MM.1S (cell line): ENCODE measurements at regions not wholly inside any gene's neighbourhood (a gene's known extent, or its start where the extent isn't known, plus 50 kb on each side); places are given as distances from the start of the nearest gene placed in this dataset.

ENCODE experiments used
- DNase-seq: peaks from one replicate; pipeline ENCODE4 v3.0.0-alpha.2; 2015
- H2AFZ ChIP-seq: fragments of 300-600 bp; sonication (generic); 2 replicates; pipeline ENCODE4 v1.6.0; 2016; ENCODE audit warnings: antibody characterized with exemption, low read length
- H3F3A ChIP-seq: fragments of 300-600 bp; sonication (generic); 2 replicates; pipeline ENCODE4 v1.6.1; 2016; ENCODE audit warnings: mild to moderate bottlenecking, antibody characterized with exemption, low read length, moderate library complexity, mixed read lengths; ENCODE audit not compliant: insufficient read depth
- H3K27ac ChIP-seq: fragments of 300-600 bp; sonication (generic); 2 replicates; pipeline ENCODE4 v1.5.1; 2016; ENCODE audit warnings: mild to moderate bottlenecking, low read length
- H3K27me3 ChIP-seq: fragments of 300-600 bp; sonication (generic); replicated peaks from 2 replicates; pipeline ENCODE4 v1.6.0; 2016; ENCODE audit warnings: low read length; ENCODE audit not compliant: insufficient read depth
- H3K36me3 ChIP-seq: fragments of 300-600 bp; sonication (generic); replicated peaks from 2 replicates; pipeline ENCODE4 v1.6.1; 2016; ENCODE audit warnings: mild to moderate bottlenecking, low read length, mixed read lengths; ENCODE audit not compliant: insufficient read depth
- H3K4me1 ChIP-seq: fragments of 300-600 bp; sonication (generic); 2 replicates; pipeline ENCODE4 v1.6.1; 2016; ENCODE audit warnings: low read length, mixed read lengths
- H3K4me2 ChIP-seq: fragments of 300-600 bp; sonication (generic); 2 replicates; pipeline ENCODE4 v1.6.0; 2016; ENCODE audit warnings: low read depth, low read length
- H3K4me3 ChIP-seq: fragments of 300-600 bp; sonication (generic); 2 replicates; pipeline ENCODE4 v1.5.1; 2016; ENCODE audit warnings: low read length, mixed read lengths
- H3K79me2 ChIP-seq: fragments of 300-600 bp; sonication (generic); 2 replicates; pipeline ENCODE4 v1.6.1; 2016; ENCODE audit warnings: mixed run types, low read length, mixed read lengths
- H3K9ac ChIP-seq: fragments of 300-600 bp; sonication (generic); 2 replicates; pipeline ENCODE4 v1.6.1; 2016; ENCODE audit warnings: low read length, mixed read lengths
- H3K9me2 ChIP-seq: fragments of 300-600 bp; sonication (generic); replicated peaks from 2 replicates; pipeline ENCODE4 v1.6.1; 2016; ENCODE audit warnings: mild to moderate bottlenecking, low read length, mixed read lengths; ENCODE audit not compliant: insufficient read depth
- H3K9me3 ChIP-seq: fragments of 300-600 bp; sonication (generic); replicated peaks from 2 replicates; pipeline ENCODE4 v1.6.1; 2016; ENCODE audit warnings: mild to moderate bottlenecking, low read length, mixed read lengths; ENCODE audit not compliant: insufficient read depth
- H4K20me1 ChIP-seq: fragments of 300-600 bp; sonication (generic); 2 replicates; pipeline ENCODE4 v1.6.1; 2016; ENCODE audit warnings: mild to moderate bottlenecking, low read length, moderate library complexity, mixed read lengths; ENCODE audit not compliant: insufficient read depth
- EZH2 ChIP-seq: fragments of 300-600 bp; sonication (generic); optimal IDR thresholded peaks from 2 replicates; pipeline ENCODE3; 2017; ENCODE audit warnings: low read depth, mild to moderate bottlenecking, antibody characterized with exemption, low read length, mixed read lengths
- EZH2phosphoT487 ChIP-seq: fragments of 300-600 bp; sonication (generic); IDR thresholded peaks from 2 replicates; pipeline ENCODE4 v1.6.1; 2018; ENCODE audit warnings: antibody characterized with exemption, low read length
- TF ChIP-seq, protein P1 (sequence below): fragments of 300-600 bp; sonication (generic); IDR thresholded peaks from 2 replicates; pipeline ENCODE4 v1.5.1; 2016; ENCODE audit warnings: antibody characterized with exemption, low read length, mixed read lengths

DNA sequence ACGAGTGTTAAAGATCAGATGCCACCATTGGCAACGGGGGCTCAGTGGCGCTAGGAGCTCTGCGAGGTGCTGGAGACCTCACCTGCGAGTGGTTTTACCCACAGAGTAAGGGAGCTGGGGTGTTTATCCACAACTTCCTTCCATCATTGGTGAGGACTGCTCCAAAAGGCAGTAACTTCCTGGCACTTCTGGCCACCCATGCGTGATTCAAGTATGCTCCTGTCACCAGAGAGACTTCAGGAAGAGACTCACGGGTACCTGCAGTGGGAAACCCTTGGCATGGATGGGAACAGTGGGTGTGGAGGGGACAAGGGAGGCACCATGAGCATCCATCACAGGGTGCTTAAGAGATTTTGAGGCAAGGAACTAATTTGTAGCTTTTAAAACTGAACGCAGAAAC, 53.2 kb downstream of the RIN2 start:
- peaks cover 40% of the 10 kb centered on the region for H3K4me1 ChIP-seq
- peaks cover 24% of the 10 kb centered on the region for H3F3A ChIP-seq
- no peaks in the 10 kb centered on the region for H3K9me3 ChIP-seq
- no peaks in the 10 kb centered on the region for H3K27me3 ChIP-seq
- no peak overlapping the region for H2AFZ ChIP-seq
- TF ChIP-seq EZH2: no peak
- no peak for TF ChIP-seq EZH2phosphoT487
- TF ChIP-seq, protein P1, sequence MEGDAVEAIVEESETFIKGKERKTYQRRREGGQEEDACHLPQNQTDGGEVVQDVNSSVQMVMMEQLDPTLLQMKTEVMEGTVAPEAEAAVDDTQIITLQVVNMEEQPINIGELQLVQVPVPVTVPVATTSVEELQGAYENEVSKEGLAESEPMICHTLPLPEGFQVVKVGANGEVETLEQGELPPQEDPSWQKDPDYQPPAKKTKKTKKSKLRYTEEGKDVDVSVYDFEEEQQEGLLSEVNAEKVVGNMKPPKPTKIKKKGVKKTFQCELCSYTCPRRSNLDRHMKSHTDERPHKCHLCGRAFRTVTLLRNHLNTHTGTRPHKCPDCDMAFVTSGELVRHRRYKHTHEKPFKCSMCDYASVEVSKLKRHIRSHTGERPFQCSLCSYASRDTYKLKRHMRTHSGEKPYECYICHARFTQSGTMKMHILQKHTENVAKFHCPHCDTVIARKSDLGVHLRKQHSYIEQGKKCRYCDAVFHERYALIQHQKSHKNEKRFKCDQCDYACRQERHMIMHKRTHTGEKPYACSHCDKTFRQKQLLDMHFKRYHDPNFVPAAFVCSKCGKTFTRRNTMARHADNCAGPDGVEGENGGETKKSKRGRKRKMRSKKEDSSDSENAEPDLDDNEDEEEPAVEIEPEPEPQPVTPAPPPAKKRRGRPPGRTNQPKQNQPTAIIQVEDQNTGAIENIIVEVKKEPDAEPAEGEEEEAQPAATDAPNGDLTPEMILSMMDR: no peak
- no peak overlapping the region for H3K9ac ChIP-seq
- no peaks in the 10 kb centered on the region for H3K36me3 ChIP-seq
- no peak for DNase-seq
- no peaks in the 10 kb centered on the region for H3K79me2 ChIP-seq
- no peak overlapping the region for H3K4me3 ChIP-seq
- H3K27ac ChIP-seq: no peak overlapping the region
- H3K4me2 ChIP-seq: no peak overlapping the region
- no peaks in the 10 kb centered on the region for H4K20me1 ChIP-seq
- H3K9me2 ChIP-seq: no peaks in the 10 kb centered on the region

DNA sequence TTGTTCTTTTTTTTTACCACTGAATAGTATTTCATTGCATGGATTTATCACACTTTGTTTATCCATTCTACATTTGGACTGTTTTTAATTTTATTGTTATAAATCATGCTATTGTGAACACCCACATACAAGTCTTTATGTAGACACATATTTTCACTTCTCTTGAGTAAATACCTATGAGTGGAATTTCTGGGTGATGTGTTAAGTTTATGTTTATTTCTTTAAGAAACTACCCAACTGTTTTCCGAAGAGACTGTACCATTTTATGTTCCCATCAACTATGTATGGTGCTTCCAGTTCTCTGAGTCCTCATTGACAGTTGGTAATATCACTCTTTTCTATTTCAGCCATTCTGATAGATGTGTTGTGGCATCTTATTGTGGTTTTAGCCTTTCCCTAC, 54.0 kb downstream of the RIN2 start:
- TF ChIP-seq EZH2: no peak
- TF ChIP-seq, protein P1: no peak
- no peak for TF ChIP-seq EZH2phosphoT487
- H4K20me1 ChIP-seq: no peaks in the 10 kb centered on the region
- no peaks in the 10 kb centered on the region for H3K27me3 ChIP-seq
- no peak overlapping the region for H3K9ac ChIP-seq
- peaks cover 24% of the 10 kb centered on the region for H3F3A ChIP-seq
- no peaks in the 10 kb centered on the region for H3K9me3 ChIP-seq
- H3K4me3 ChIP-seq: no peak overlapping the region
- no peaks in the 10 kb centered on the region for H3K9me2 ChIP-seq
- peaks cover 48% of the 10 kb centered on the region for H3K4me1 ChIP-seq
- H2AFZ ChIP-seq: no peak overlapping the region
- H3K4me2 ChIP-seq: peak overlapping the region; percentile 35; the same call in 1 of the 2 replicates
- H3K36me3 ChIP-seq: no peaks in the 10 kb centered on the region
- H3K79me2 ChIP-seq: no peaks in the 10 kb centered on the region
- no peak overlapping the region for H3K27ac ChIP-seq
- DNase-seq: no peak

DNA sequence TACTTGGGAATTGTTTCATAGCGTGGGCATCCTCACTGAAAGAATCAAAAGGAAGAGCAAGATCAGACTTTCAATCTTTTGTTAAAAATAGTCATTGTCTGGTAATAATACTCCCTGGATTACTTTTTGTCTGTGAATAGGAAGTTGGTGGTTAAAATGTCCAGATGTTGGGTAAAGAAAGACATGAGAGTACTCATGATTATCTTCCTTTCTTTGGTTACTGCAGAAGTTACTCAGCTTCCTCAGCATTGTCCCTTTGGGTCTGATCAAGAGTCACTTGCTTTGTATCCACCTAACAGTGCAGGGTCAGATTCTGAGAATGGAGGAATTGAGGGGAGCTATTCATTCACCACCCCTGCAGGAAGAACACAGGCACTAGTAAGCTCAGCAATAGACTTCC, 54.6 kb downstream of the RIN2 start:
- no peak overlapping the region for H2AFZ ChIP-seq
- H3K27ac ChIP-seq: no peak overlapping the region
- TF ChIP-seq EZH2 (no peak), EZH2phosphoT487 (no peak)
- TF ChIP-seq, protein P1: no peak
- peaks cover 24% of the 10 kb centered on the region for H3F3A ChIP-seq
- peaks cover 49% of the 10 kb centered on the region for H3K4me1 ChIP-seq
- H3K79me2 ChIP-seq: no peaks in the 10 kb centered on the region
- no peaks in the 10 kb centered on the region for H4K20me1 ChIP-seq
- H3K9ac ChIP-seq: no peak overlapping the region
- H3K9me3 ChIP-seq: no peaks in the 10 kb centered on the region
- no peaks in the 10 kb centered on the region for H3K9me2 ChIP-seq
- no peaks in the 10 kb centered on the region for H3K36me3 ChIP-seq
- peak; percentile 16 for DNase-seq
- H3K27me3 ChIP-seq: no peaks in the 10 kb centered on the region
- H3K4me2 ChIP-seq: peak overlapping the region; percentile 35; the same call in 1 of the 2 replicates
- H3K4me3 ChIP-seq: no peak overlapping the region
